NT2/D1 (cell line): ENCODE measurements at regions not wholly inside any gene's neighbourhood (a gene's known extent, or its start where the extent isn't known, plus 50 kb on each side); places are given as distances from the start of the nearest gene placed in this dataset.

Source experiments
- SUZ12 ChIP-seq: IDR thresholded peaks from 2 replicates; pipeline ENCODE4 v1.6.1; 2011; ENCODE audit not compliant: insufficient read length, insufficient read depth; ENCODE audit errors: extremely low read depth
- YY1 ChIP-seq: IDR thresholded peaks from 2 replicates; pipeline ENCODE4 v1.6.1; 2011; ENCODE audit not compliant: insufficient read length, insufficient read depth
- ZNF274 ChIP-seq: IDR thresholded peaks from 2 replicates; pipeline ENCODE4 v1.6.1; 2011; ENCODE audit warnings: mild to moderate bottlenecking, low read depth, low read length

GRCh38 chr9:7554699-7555098 is 244.9 kb downstream of the DMAC1 start:
- no peak for TF ChIP-seq ZNF274
- no peak for TF ChIP-seq YY1
- TF ChIP-seq SUZ12, result no peak
